B cell (primary cell): ENCODE measurements at regions not wholly inside any gene's neighbourhood (a gene's known extent, or its start where the extent isn't known, plus 50 kb on each side); places are given as distances from the start of the nearest gene placed in this dataset.

ENCODE experiments used
- ATAC-seq: fragments of 200-7000 bp; cut with Tn5 transposase; one replicate; pipeline ENCODE4 v1.10.0; 2021; ENCODE audit warnings: low read depth, mild to moderate bottlenecking, moderate number of reproducible peaks, moderate library complexity
- CTCF ChIA-PET: fragments of 350-600 bp; sonication (Branson Sonifier 250); formaldehyde crosslinking; loops from one replicate; lab custom pipeline; 2021; ENCODE audit warnings: antibody characterized with exemption, inconsistent platforms; lab: Charles Lee
- POLR2A ChIA-PET: fragments of 350-600 bp; sonication (Branson Sonifier 250); formaldehyde crosslinking; loops from one replicate; lab custom pipeline; 2021; ENCODE audit warnings: antibody characterized with exemption; lab: Charles Lee
- DNase-seq: peaks from one replicate; pipeline ENCODE4 v3.0.0; 2013
- H2AFZ ChIP-seq: 2 replicates; pipeline ENCODE4 v1.6.1; 2012; ENCODE audit warnings: mild to moderate bottlenecking, low read depth, low read length; ENCODE audit not compliant: insufficient read depth, poor library complexity, severe bottlenecking
- H3K27ac ChIP-seq, 2 donors: 1 replicate in 1 of 2; 2 replicates in 1 of 2; pipeline ENCODE4 v1.5.1; 2012 to 2013; ENCODE audit warnings: low read length in 2 of 2, mild to moderate bottlenecking in 2 of 2, moderate library complexity in 1 of 2
- H3K27me3 ChIP-seq, 4 experiments: fragments of 200-600 bp in 1 of 4; sonication (generic) in 1 of 4; replicated peaks in 1 of 4; 1 replicate in 2 of 4; 2 replicates in 2 of 4; pipeline versions ENCODE4 v1.6.1 to v1.7.0; 2013 to 2016; ENCODE audit warnings: low read length in 3 of 4, mild to moderate bottlenecking in 2 of 4, mixed read lengths in 1 of 4, moderate library complexity in 1 of 4; ENCODE audit not compliant: insufficient read depth in 4 of 4, control insufficient read depth in 3 of 4; ENCODE audit errors: control extremely low read depth in 1 of 4
- H3K36me3 ChIP-seq, 2 experiments: replicated peaks in 1 of 2; 1 replicate in 1 of 2; 2 replicates in 1 of 2; pipeline versions ENCODE4 v1.6.1 to v1.7.1; 2013; ENCODE audit warnings: low read length in 1 of 2; ENCODE audit not compliant: insufficient read depth in 2 of 2, control insufficient read depth in 1 of 2; ENCODE audit errors: control extremely low read depth in 1 of 2, extremely low read depth in 1 of 2
- H3K4me1 ChIP-seq, 2 donors: fragments of 200-600 bp in 1 of 2; sonication (generic) in 1 of 2; 1 replicate in 1 of 2; 2 replicates in 1 of 2; pipeline versions ENCODE4 v1.5.1 to v1.6.1; 2013 to 2017; ENCODE audit warnings: low read length in 2 of 2; ENCODE audit not compliant: control insufficient read depth in 2 of 2, insufficient read depth in 2 of 2
- H3K4me2 ChIP-seq: replicated peaks from 2 replicates; pipeline ENCODE3; 2012; ENCODE audit warnings: mild to moderate bottlenecking, low read depth, low read length; ENCODE audit not compliant: poor library complexity, severe bottlenecking
- H3K4me3 ChIP-seq, 5 experiments: fragments of 200-600 bp in 1 of 5; sonication (generic) in 1 of 5; 1 replicate in 3 of 5; 2 replicates in 2 of 5; pipeline versions ENCODE4 v1.5.1 to v1.7.0; 2011 to 2016; ENCODE audit warnings: low read length in 4 of 5, mild to moderate bottlenecking in 4 of 5, low read depth in 2 of 5, control low read depth in 1 of 5, moderate library complexity in 1 of 5; ENCODE audit not compliant: insufficient read depth in 1 of 5; ENCODE audit errors: control extremely low read depth in 1 of 5, extremely low read depth in 1 of 5
- H3K79me2 ChIP-seq: fragments of 200-600 bp; sonication (generic); one replicate; pipeline ENCODE4 v1.6.0; 2016; ENCODE audit warnings: low read length; ENCODE audit not compliant: control insufficient read depth, insufficient read depth
- H3K9ac ChIP-seq: fragments of 200-600 bp; sonication (generic); 2 replicates; pipeline ENCODE4 v1.6.1; 2017; ENCODE audit warnings: mild to moderate bottlenecking, low read length, moderate library complexity
- H3K9me3 ChIP-seq, 3 donors: one replicate each; pipeline versions ENCODE4 v1.6.1 to v1.7.1; 2013; ENCODE audit warnings: low read length in 2 of 3; ENCODE audit not compliant: control insufficient read depth in 2 of 3, insufficient read depth in 1 of 3; ENCODE audit errors: control extremely low read depth in 1 of 3
- H4K20me1 ChIP-seq: 2 replicates; pipeline ENCODE4 v1.6.0; 2012; ENCODE audit warnings: mild to moderate bottlenecking, low read length; ENCODE audit not compliant: insufficient read depth, control insufficient read depth, poor library complexity, severe bottlenecking
- H3K27ac Mint-ChIP-seq: one replicate; pipeline ENCODE4 v1.8.0; 2021; ENCODE audit warnings: mixed read lengths
- H3K27me3 Mint-ChIP-seq: one replicate; pipeline ENCODE4 v1.8.0; 2021; ENCODE audit warnings: mixed read lengths
- H3K4me1 Mint-ChIP-seq: one replicate; pipeline ENCODE4 v1.8.0; 2021; ENCODE audit warnings: mixed read lengths
- H3K4me3 Mint-ChIP-seq: one replicate; pipeline ENCODE4 v1.8.0; 2021; ENCODE audit warnings: mixed read lengths
- H3K9me3 Mint-ChIP-seq: one replicate; pipeline ENCODE4 v1.8.0; 2022; ENCODE audit warnings: mixed read lengths; ENCODE audit not compliant: insufficient read depth
- EZH2 ChIP-seq: IDR thresholded peaks from 2 replicates; pipeline ENCODE4 v1.6.1; 2012; ENCODE audit warnings: borderline replicate concordance, low read depth, mild to moderate bottlenecking, moderate library complexity, low read length; ENCODE audit not compliant: insufficient read depth, poor library complexity, severe bottlenecking
- WGBS: methylation state at CpG from one replicate; pipeline ENCODE4 v1.1.5; 2013; ENCODE audit warnings: missing lambda C conversion rate; ENCODE audit not compliant: insufficient coverage; 5-methylcytosine and 5-hydroxymethylcytosine counted together
- intact Hi-C: fragments of 100-400 bp; cut with micrococcal nuclease; formaldehyde crosslinking; loops from one replicate; pipeline ENCODE4 v1.10.0; 2022
- TF ChIP-seq, protein P1 (sequence below): fragments of 200-600 bp; IDR thresholded peaks from one replicate; pipeline ENCODE4 v1.8.0; 2022; ENCODE audit warnings: antibody characterized with exemption, mild to moderate bottlenecking

DNA sequence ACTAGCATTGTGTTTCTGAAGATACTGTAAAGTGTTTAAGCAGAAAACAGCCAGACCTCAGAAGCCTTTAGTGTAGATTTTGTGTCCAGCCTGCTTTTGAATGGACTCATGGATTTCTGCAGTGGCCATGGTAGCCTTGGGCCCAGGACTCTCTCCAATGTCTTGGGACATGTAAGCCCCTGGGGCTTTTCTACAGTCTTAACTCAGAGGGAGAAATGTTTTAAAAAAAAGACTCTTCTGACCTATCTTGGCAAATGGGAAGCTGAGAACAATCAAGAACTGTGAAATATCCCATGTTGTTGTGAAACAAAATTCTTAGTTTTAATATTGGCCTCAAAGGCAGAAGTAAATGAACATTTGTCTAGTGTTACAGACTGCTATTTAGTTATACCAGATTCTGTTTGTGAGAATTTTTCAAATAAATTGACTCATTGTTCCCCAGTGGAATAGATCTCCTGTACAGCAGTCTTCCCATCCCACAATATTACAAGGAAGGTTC lies 112.5 kb upstream of the DMAC1 start:
- H3K27me3 ChIP-seq = no peaks in the 10 kb centered on the region
- no peak for TF ChIP-seq EZH2
- TF ChIP-seq, protein P1, sequence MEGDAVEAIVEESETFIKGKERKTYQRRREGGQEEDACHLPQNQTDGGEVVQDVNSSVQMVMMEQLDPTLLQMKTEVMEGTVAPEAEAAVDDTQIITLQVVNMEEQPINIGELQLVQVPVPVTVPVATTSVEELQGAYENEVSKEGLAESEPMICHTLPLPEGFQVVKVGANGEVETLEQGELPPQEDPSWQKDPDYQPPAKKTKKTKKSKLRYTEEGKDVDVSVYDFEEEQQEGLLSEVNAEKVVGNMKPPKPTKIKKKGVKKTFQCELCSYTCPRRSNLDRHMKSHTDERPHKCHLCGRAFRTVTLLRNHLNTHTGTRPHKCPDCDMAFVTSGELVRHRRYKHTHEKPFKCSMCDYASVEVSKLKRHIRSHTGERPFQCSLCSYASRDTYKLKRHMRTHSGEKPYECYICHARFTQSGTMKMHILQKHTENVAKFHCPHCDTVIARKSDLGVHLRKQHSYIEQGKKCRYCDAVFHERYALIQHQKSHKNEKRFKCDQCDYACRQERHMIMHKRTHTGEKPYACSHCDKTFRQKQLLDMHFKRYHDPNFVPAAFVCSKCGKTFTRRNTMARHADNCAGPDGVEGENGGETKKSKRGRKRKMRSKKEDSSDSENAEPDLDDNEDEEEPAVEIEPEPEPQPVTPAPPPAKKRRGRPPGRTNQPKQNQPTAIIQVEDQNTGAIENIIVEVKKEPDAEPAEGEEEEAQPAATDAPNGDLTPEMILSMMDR = no peak
- no peak overlapping the region for H3K27ac Mint-ChIP-seq
- H3K4me2 ChIP-seq = no peak overlapping the region
- ChIA-PET POLR2A (no interaction called here), CTCF (no interaction called here)
- DNase-seq = no peak
- H4K20me1 ChIP-seq = no peaks in the 10 kb centered on the region
- no peaks in the 10 kb centered on the region for H3K36me3 ChIP-seq
- H2AFZ ChIP-seq = no peak overlapping the region
- no peaks in the 10 kb centered on the region for H3K79me2 ChIP-seq
- H3K4me1 Mint-ChIP-seq = no peaks in the 10 kb centered on the region
- no peaks in the 10 kb centered on the region for H3K27me3 Mint-ChIP-seq
- no peak overlapping the region for H3K4me3 Mint-ChIP-seq
- intact Hi-C loops = no loop called here
- H3K9me3 ChIP-seq = no peaks in the 10 kb centered on the region
- H3K9ac ChIP-seq = no peak overlapping the region
- H3K4me3 ChIP-seq = no peak overlapping the region
- H3K4me1 ChIP-seq = no peaks in the 10 kb centered on the region
- ATAC-seq = no peak
- H3K27ac ChIP-seq = no peak overlapping the region
- no peaks in the 10 kb centered on the region for H3K9me3 Mint-ChIP-seq

GRCh38 chr9:7910426-7911020 lies 110.9 kb upstream of the DMAC1 start:
- H2AFZ ChIP-seq = no peak overlapping the region
- Mint-ChIP-seq H3K4me1 (no peaks in the 10 kb centered on the region), H3K4me3 (no peak overlapping the region), H3K27ac (no peak overlapping the region), H3K27me3 (no peaks in the 10 kb centered on the region), H3K9me3 (no peaks in the 10 kb centered on the region)
- H3K27ac ChIP-seq = no peak overlapping the region
- intact Hi-C loops = no loop called here
- H3K36me3 ChIP-seq = no peaks in the 10 kb centered on the region
- no peaks in the 10 kb centered on the region for H3K79me2 ChIP-seq
- TF ChIP-seq, protein P1 = no peak
- no peak for TF ChIP-seq EZH2
- ATAC-seq (no peak), DNase-seq (no peak)
- H3K4me3 ChIP-seq = no peak overlapping the region
- 84% methylated on average over 3 of the region's 6 CpGs for WGBS
- no peak overlapping the region for H3K9ac ChIP-seq
- ChIA-PET CTCF (no interaction called here), POLR2A (no interaction called here)
- H3K9me3 ChIP-seq = no peaks in the 10 kb centered on the region
- no peaks in the 10 kb centered on the region for H3K4me1 ChIP-seq
- H4K20me1 ChIP-seq = no peaks in the 10 kb centered on the region
- H3K27me3 ChIP-seq = no peaks in the 10 kb centered on the region
- no peak overlapping the region for H3K4me2 ChIP-seq
